Coronary artery (tissue), 2 donors: ENCODE measurements at regions not wholly inside any gene's neighbourhood (a gene's known extent, or its start where the extent isn't known, plus 50 kb on each side); places are given as distances from the start of the nearest gene placed in this dataset.

Experiments
- DNase-seq: peaks from one replicate; pipeline ENCODE4 v3.0.0-alpha.2; 2017; ENCODE audit warnings: low spot score
- H3K27ac ChIP-seq, 2 donors: fragments of 200-600 bp; sonication (generic); one replicate each; pipeline ENCODE4 v1.5.1; 2016 to 2019
- H3K4me3 ChIP-seq: fragments of 200-600 bp; sonication (generic); 2 replicates; pipeline ENCODE4 v1.5.1; 2016; ENCODE audit warnings: mild to moderate bottlenecking, moderate library complexity
- CTCF ChIP-seq: fragments of 200-600 bp; sonication (generic); IDR thresholded peaks from one replicate; pipeline ENCODE4 v1.5.1; 2019; ENCODE audit warnings: antibody characterized with exemption

- DNase-seq, result no peak
- TF ChIP-seq CTCF, result no peak
- H3K4me3 ChIP-seq, result no peak overlapping the region
- H3K27ac ChIP-seq, result no peak overlapping the region
Measured at GRCh38 chr6:98146656-98147055, 687.7 kb upstream of the POU3F2 start.

GRCh38 chr6:98156580-98156979, 677.8 kb upstream of the POU3F2 start:
- no peak for TF ChIP-seq CTCF
- H3K27ac ChIP-seq, result no peak overlapping the region
- no peak for DNase-seq
- H3K4me3 ChIP-seq, result no peak overlapping the region

GRCh38 chr6:98179606-98180005, 654.8 kb upstream of the POU3F2 start:
- Histone ChIP-seq H3K4me3 (no peak overlapping the region), H3K27ac (no peak overlapping the region)
- DNase-seq, result no peak
- TF ChIP-seq CTCF, result no peak

GRCh38 chr6:98200084-98200483, 634.3 kb upstream of the POU3F2 start:
- DNase-seq, result no peak
- Histone ChIP-seq H3K27ac (no peak overlapping the region), H3K4me3 (no peak overlapping the region)
- TF ChIP-seq CTCF, result no peak

- no peak for DNase-seq
- H3K27ac ChIP-seq, result no peak overlapping the region
- TF ChIP-seq CTCF, result no peak
- no peak overlapping the region for H3K4me3 ChIP-seq
Measured at GRCh38 chr6:98203170-98203806, 631.1 kb upstream of the POU3F2 start.

- Histone ChIP-seq H3K27ac (no peak overlapping the region), H3K4me3 (no peak overlapping the region)
- no peak for DNase-seq
- no peak for TF ChIP-seq CTCF
Measured at GRCh38 chr6:98212468-98212867, 621.9 kb upstream of the POU3F2 start.

- no peak for DNase-seq
- no peak overlapping the region for H3K27ac ChIP-seq
- no peak overlapping the region for H3K4me3 ChIP-seq
- TF ChIP-seq CTCF, result no peak
Measured at GRCh38 chr6:98215531-98215930, 618.8 kb upstream of the POU3F2 start.
